ACHN (cell line): ENCODE measurements at regions not wholly inside any gene's neighbourhood (a gene's known extent, or its start where the extent isn't known, plus 50 kb on each side); places are given as distances from the start of the nearest gene placed in this dataset.

Source experiments
- DNase-seq: peaks from one replicate; pipeline ENCODE4 v3.0.0-alpha.2; 2015
- in situ Hi-C: cut with HindIII; loops from 2 replicates; pipeline ENCODE4 v1.10.0; 2017; ENCODE audit warnings: low sequenced_read_pairs, low pct_ligation_motif_present, low pct_unique_long_range_greater_than_20kb

DNA sequence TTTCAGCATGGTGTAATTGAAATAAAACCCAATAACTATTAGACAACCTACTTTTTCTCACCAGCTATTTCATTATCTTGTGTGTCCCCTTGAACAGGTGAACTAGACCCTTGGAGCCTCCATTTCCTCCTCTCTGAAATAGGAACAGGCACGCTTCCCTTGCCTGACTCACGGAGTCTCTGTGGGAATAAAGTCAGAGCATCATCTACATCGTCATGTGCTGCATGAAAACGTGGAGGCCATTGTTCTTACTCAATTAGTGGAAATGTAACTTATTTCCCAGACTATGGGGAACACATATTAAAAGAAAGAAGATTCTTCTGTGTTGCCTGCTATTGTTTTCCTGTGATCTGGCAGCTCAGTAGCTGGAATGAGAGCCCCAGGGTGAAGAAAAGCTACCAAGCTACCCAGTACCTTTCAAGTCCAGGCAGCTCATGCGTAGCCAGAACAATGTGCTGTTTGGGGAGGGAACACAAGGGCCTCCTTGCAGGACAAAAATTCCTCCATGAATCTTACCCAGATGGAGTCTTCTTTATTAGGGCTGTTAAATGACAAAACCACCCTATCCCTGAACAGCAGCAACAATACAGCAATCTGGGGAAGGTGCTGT, 59.8 kb downstream of the SOX11 start:
- DNase-seq: no peak
- in situ Hi-C loops: no loop called here

GRCh38 chr2:5756272-5756671, 64.1 kb downstream of the SOX11 start:
- in situ Hi-C loops: no loop called here

GRCh38 chr2:5758346-5758745, 66.2 kb downstream of the SOX11 start:
- DNase-seq: no peak
- in situ Hi-C loops: no loop called here

More at GRCh38 chr2:5756272-5756671, 64.1 kb downstream of the SOX11 start:
- DNase-seq: no peak

DNA sequence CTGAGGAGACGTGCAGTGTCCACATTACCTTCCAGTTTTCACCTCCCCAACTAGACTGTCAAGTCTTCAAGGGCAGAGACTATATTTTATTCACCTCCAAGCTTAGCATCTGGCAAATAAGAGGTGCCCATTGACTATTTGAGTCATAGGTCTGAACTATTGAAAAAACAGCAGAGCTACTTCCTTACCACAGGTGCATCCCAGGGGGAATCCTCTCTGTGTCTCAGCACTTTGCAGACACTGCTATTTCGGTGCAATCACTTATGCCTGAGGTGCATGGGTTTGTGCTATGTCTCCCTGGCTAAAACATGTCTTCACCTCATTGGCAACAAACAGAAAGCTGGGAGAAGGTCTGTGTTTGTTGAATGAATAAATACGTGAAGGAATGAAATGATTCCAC, 67.8 kb downstream of the SOX11 start:
- no peak for DNase-seq
- in situ Hi-C loops: no loop called here

DNA sequence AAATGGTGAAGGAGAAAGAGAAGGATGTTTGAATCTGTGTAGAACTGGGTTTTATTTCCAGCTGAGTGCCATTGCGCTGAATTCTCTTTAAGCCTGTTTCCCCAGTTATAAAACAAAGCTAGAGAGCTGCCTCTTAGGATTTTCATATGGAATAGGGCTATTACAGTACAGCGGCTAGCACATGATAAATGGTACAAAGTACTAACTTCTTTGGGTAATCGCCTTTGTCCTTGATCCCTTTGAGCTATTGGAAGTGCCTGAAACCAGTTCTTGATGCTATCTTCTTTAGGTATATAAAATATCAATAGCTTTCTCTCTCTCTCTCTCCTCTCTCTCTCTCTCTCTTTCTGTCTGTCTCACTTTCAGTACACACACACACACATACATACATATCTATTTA, 71.3 kb downstream of the SOX11 start:
- in situ Hi-C loops: no loop called here
- DNase-seq: no peak

DNA sequence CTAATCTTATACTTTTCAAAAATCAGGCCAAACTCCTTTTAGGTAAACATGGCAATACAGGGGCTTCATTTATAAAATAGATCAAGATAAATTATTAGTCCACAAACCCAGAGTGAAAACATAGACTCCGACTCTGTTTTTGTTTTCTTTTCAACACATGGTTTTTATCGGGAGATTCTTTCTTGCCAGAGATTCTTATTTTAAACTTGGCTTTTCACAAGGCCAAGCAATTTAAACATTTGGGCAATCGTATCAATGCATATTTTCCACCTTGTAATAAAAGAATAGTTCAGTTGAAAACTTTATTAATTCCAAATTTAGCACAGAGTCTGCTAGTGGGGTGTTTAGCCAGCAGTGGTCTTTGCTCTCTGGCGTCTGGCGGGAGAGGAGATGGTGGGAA, 71.9 kb downstream of the SOX11 start:
- in situ Hi-C loops: no loop called here
- no peak for DNase-seq

- in situ Hi-C loops: no loop called here
- no peak for DNase-seq
Observed at GRCh38 chr2:5766056-5766455, 73.9 kb downstream of the SOX11 start.

DNA sequence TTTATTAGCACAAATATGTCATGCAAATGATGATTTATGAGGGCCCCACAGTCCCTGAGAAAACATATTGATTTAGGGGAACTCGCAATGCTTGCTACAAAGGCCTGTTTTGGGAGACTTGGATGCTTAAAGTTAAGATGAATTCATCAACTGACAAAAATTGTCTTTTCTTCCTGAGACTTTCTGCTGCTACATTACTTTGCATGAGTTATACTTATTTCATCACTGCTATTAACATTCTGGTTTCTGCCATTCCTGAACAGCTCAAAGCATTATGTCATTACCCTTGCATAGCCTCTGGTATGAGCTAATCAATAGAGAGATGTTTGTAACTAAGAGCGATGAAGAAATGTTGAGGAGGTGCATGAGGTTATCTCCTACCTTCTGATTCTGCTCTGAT, 74.4 kb downstream of the SOX11 start:
- in situ Hi-C loops: no loop called here
- DNase-seq: no peak

GRCh38 chr2:5777131-5777535, 84.9 kb downstream of the SOX11 start:
- in situ Hi-C loops: no loop called here
- DNase-seq: no peak

- DNase-seq: no peak
- in situ Hi-C loops: no loop called here
Observed at GRCh38 chr2:5781679-5782078, 89.5 kb downstream of the SOX11 start.

- in situ Hi-C loops: no loop called here
- DNase-seq: no peak
Observed at GRCh38 chr2:5782103-5782502, 89.9 kb downstream of the SOX11 start.

DNA sequence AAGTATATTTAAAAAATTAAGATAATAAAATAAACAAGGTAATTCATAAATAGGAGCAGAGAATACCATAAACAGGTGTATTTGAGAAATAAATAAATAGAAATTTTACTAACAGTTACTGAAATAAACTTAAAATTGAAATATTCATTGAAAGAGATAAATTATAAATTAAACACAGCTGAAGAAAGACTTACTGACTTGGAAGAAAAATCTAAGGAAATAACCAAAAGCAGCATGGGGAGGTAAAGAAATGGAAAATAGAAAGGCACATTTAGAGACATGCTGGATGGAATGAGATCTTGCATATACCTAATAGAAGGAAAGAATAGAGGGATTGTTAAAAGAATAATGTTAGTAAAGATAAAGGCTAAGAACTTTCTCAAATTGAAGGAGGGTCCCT, 96.3 kb downstream of the SOX11 start:
- in situ Hi-C loops: no loop called here
- no peak for DNase-seq

GRCh38 chr2:5791371-5791770, 99.2 kb downstream of the SOX11 start:
- in situ Hi-C loops: no loop called here
- peak; percentile 12 for DNase-seq

- in situ Hi-C loops: no loop called here
- no peak for DNase-seq
Observed at GRCh38 chr2:5794012-5794411, 101.8 kb downstream of the SOX11 start.

GRCh38 chr2:5798084-5798483, 105.9 kb downstream of the SOX11 start:
- peak; percentile 28 for DNase-seq
- in situ Hi-C loops: no loop called here

GRCh38 chr2:5799348-5799747, 107.2 kb downstream of the SOX11 start:
- no peak for DNase-seq
- in situ Hi-C loops: no loop called here

GRCh38 chr2:5803547-5803946, 111.4 kb downstream of the SOX11 start:
- in situ Hi-C loops: no loop called here
- DNase-seq: peak; percentile 8

GRCh38 chr2:5818961-5819600, 126.9 kb downstream of the SOX11 start:
- DNase-seq: no peak
- in situ Hi-C loops: no loop called here

GRCh38 chr2:5824126-5824525, 131.9 kb downstream of the SOX11 start:
- DNase-seq: no peak
- in situ Hi-C loops: no loop called here

DNA sequence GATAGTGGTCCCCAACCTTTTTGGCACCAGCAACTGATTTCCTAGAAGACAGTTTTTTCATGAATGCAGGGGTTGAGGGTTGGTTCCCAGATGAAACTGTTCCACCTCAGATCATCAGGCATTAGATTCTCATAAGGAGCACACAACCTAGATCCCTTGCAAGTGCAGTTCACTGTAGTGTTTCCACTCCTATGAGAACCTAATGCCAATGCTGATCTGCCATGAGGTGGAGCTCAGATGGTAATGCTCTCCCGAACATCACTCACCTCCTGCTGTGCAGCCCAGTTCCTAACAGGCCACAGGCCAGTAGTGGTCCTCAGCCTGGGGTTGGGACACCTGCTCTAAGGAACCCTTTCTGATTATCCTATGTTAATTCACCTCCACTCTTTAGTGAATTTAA, 133.5 kb downstream of the SOX11 start:
- DNase-seq: no peak
- in situ Hi-C loops: no loop called here
